Lower leg skin (tissue), 3 donors: ENCODE measurements at regions not wholly inside any gene's neighbourhood (a gene's known extent, or its start where the extent isn't known, plus 50 kb on each side); places are given as distances from the start of the nearest gene placed in this dataset.

Experiments
- POLR2A ChIP-seq, 2 donors: fragments of 450-650 bp; IDR thresholded peaks; one replicate each; pipeline ENCODE4 v1.6.1; 2016 to 2017; ENCODE audit warnings: antibody characterized with exemption in 2 of 2, mild to moderate bottlenecking in 1 of 2, moderate library complexity in 1 of 2
- TF ChIP-seq, protein P1 (sequence below), 3 donors: fragments of 450-650 bp; IDR thresholded peaks; one replicate each; pipeline ENCODE4 v1.5.1; 2016; ENCODE audit warnings: antibody characterized with exemption in 3 of 3, mild to moderate bottlenecking in 3 of 3, moderate library complexity in 2 of 3

- TF ChIP-seq, protein P1, sequence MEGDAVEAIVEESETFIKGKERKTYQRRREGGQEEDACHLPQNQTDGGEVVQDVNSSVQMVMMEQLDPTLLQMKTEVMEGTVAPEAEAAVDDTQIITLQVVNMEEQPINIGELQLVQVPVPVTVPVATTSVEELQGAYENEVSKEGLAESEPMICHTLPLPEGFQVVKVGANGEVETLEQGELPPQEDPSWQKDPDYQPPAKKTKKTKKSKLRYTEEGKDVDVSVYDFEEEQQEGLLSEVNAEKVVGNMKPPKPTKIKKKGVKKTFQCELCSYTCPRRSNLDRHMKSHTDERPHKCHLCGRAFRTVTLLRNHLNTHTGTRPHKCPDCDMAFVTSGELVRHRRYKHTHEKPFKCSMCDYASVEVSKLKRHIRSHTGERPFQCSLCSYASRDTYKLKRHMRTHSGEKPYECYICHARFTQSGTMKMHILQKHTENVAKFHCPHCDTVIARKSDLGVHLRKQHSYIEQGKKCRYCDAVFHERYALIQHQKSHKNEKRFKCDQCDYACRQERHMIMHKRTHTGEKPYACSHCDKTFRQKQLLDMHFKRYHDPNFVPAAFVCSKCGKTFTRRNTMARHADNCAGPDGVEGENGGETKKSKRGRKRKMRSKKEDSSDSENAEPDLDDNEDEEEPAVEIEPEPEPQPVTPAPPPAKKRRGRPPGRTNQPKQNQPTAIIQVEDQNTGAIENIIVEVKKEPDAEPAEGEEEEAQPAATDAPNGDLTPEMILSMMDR (IDR thresholded peaks at IDR 0.05) = no peak
- no peak for TF ChIP-seq POLR2A (IDR thresholded peaks at IDR 0.05)
Measured at GRCh38 chrY:9260426-9260825, 76.8 kb upstream of the TSPY4 start.
